Kidney glomerular epithelial cell (primary cell): ENCODE measurements at regions not wholly inside any gene's neighbourhood (a gene's known extent, or its start where the extent isn't known, plus 50 kb on each side); places are given as distances from the start of the nearest gene placed in this dataset.
"Not testable (repeated sequence)": the region's sequence is repeated elsewhere in the genome, so short reads cannot be mapped to it uniquely, and the experiment has no call there.

ENCODE experiments used
- DNase-seq: peaks from one replicate; lab custom pipeline; 2025; lab: John Stamatoyannopoulos, UW

GRCh38 chr5:171714851-171715250, 70.8 kb upstream of the SMIM23 start:
- DNase-seq = no peak

GRCh38 chr5:171715551-171715950, 70.1 kb upstream of the SMIM23 start:
- DNase-seq = no peak

- DNase-seq = no peak
Measured at GRCh38 chr5:171720086-171720485, 65.5 kb upstream of the SMIM23 start.

- no peak for DNase-seq
Measured at GRCh38 chr5:171721464-171721863, 64.2 kb upstream of the SMIM23 start.

GRCh38 chr5:171724468-171725204, 61.0 kb upstream of the SMIM23 start:
- DNase-seq = no peak

GRCh38 chr5:171725205-171725601, 60.4 kb upstream of the SMIM23 start:
- no peak for DNase-seq

GRCh38 chr5:171726819-171727218, 58.8 kb upstream of the SMIM23 start:
- not testable (repeated sequence) for DNase-seq

GRCh38 chr5:171728686-171729085, 56.9 kb upstream of the SMIM23 start:
- no peak for DNase-seq
